NCI-H2227 (cell line): ENCODE measurements at regions not wholly inside any gene's neighbourhood (a gene's known extent, or its start where the extent isn't known, plus 50 kb on each side); places are given as distances from the start of the nearest gene placed in this dataset.
"Not testable (repeated sequence)": the region's sequence is repeated elsewhere in the genome, so short reads cannot be mapped to it uniquely, and the experiment has no call there.

Source experiments
- DNase-seq: peaks from one replicate; lab custom pipeline; 2025; ENCODE audit not compliant: unreplicated experiment; lab: John Stamatoyannopoulos, UW

GRCh38 chrX:45842207-45842925 is 641.7 kb upstream of the DIPK2B start:
- DNase-seq, result no peak

- DNase-seq, result no peak
These were observed 639.8 kb upstream of the DIPK2B start for GRCh38 chrX:45840411-45840950.

- no peak for DNase-seq
These were observed 629.7 kb upstream of the DIPK2B start for GRCh38 chrX:45830343-45830742.

GRCh38 chrX:45824471-45824870 is 623.8 kb upstream of the DIPK2B start:
- DNase-seq, result no peak

- no peak for DNase-seq
These were observed 622.9 kb upstream of the DIPK2B start for GRCh38 chrX:45823536-45823935.

- no peak for DNase-seq
These were observed 621.4 kb upstream of the DIPK2B start for GRCh38 chrX:45822124-45822523.

GRCh38 chrX:45818913-45819312 is 618.2 kb upstream of the DIPK2B start:
- DNase-seq, result no peak

- DNase-seq, result no peak
These were observed 614.8 kb upstream of the DIPK2B start for GRCh38 chrX:45815441-45815840.

GRCh38 chrX:45811326-45811725 is 610.6 kb upstream of the DIPK2B start:
- DNase-seq, result no peak

- DNase-seq, result no peak
These were observed 607.1 kb upstream of the DIPK2B start for GRCh38 chrX:45807572-45808425.

- DNase-seq, result no peak
These were observed 605.9 kb upstream of the DIPK2B start for GRCh38 chrX:45806410-45807121.

GRCh38 chrX:45804276-45804675 is 603.6 kb upstream of the DIPK2B start:
- no peak for DNase-seq

- DNase-seq, result no peak
These were observed 602.8 kb upstream of the DIPK2B start for GRCh38 chrX:45803383-45803921.

GRCh38 chrX:45801554-45801953 is 600.9 kb upstream of the DIPK2B start:
- peak; percentile 15 for DNase-seq

GRCh38 chrX:45800746-45801453 is 600.2 kb upstream of the DIPK2B start:
- not testable (repeated sequence) for DNase-seq

- DNase-seq, result no peak
These were observed 598.9 kb upstream of the DIPK2B start for GRCh38 chrX:45799576-45799975.

GRCh38 chrX:45795546-45795945 is 594.9 kb upstream of the DIPK2B start:
- no peak for DNase-seq

GRCh38 chrX:45794995-45795337 is 594.3 kb upstream of the DIPK2B start:
- DNase-seq, result no peak

- no peak for DNase-seq
These were observed 593.8 kb upstream of the DIPK2B start for GRCh38 chrX:45794323-45794994.

- DNase-seq, result no peak
These were observed 588.3 kb upstream of the DIPK2B start for GRCh38 chrX:45788941-45789348.
